ENCODE measurements at regions not wholly inside any gene's neighbourhood (a gene's known extent, or its start where the extent isn't known, plus 50 kb on each side); places are given as distances from the start of the nearest gene placed in this dataset.

GRCh38 chr1:189336115-189337100 lies 1141.3 kb downstream of the BRINP3 start:
- Histone ChIP-seq H3K36me3 (ENCODE audit: insufficient read depth, low read length) (no peaks in the 10 kb centered on the region), H3K27me3 (ENCODE audit: control insufficient read depth, insufficient read depth, low read length) (no peaks in the 10 kb centered on the region), H3K9me3 (replicated peaks; ENCODE audit: low read length) (peaks cover 4% of the 10 kb centered on the region), H3K9ac (ENCODE audit: low read depth, low read length) (no peak overlapping the region), H3K4me1 (ENCODE audit: control insufficient read depth, insufficient read depth, low read length) (no peaks in the 10 kb centered on the region), H3K4me2 (ENCODE audit: low read length) (no peak overlapping the region), H3K4me3 (ENCODE audit: low read length) (no peak overlapping the region)

GRCh38 chr1:189349607-189350006 lies 1128.1 kb downstream of the BRINP3 start:
- no peaks in the 10 kb centered on the region for H3K9me3 ChIP-seq (replicated peaks; ENCODE audit: low read length)

GRCh38 chr1:189350983-189351616 lies 1126.6 kb downstream of the BRINP3 start:
- no peak overlapping the region for H3K4me2 ChIP-seq (ENCODE audit: low read length)
- no peak overlapping the region for H3K4me3 ChIP-seq (ENCODE audit: low read length)
- H3K36me3 ChIP-seq (ENCODE audit: insufficient read depth, low read length): no peaks in the 10 kb centered on the region
- no peaks in the 10 kb centered on the region for H3K9me3 ChIP-seq (replicated peaks; ENCODE audit: low read length)
- H3K4me1 ChIP-seq (ENCODE audit: control insufficient read depth, insufficient read depth, low read length): no peaks in the 10 kb centered on the region
- no peak overlapping the region for H3K9ac ChIP-seq (ENCODE audit: low read depth, low read length)
- H3K27me3 ChIP-seq (ENCODE audit: control insufficient read depth, insufficient read depth, low read length): no peaks in the 10 kb centered on the region

More at GRCh38 chr1:189349607-189350006, 1128.1 kb downstream of the BRINP3 start:
- no peak overlapping the region for H3K4me2 ChIP-seq (ENCODE audit: low read length)
- H3K4me1 ChIP-seq (ENCODE audit: control insufficient read depth, insufficient read depth, low read length): no peaks in the 10 kb centered on the region
- H3K4me3 ChIP-seq (ENCODE audit: low read length): no peak overlapping the region
- no peaks in the 10 kb centered on the region for H3K36me3 ChIP-seq (ENCODE audit: insufficient read depth, low read length)
- H3K9ac ChIP-seq (ENCODE audit: low read depth, low read length): no peak overlapping the region
- no peaks in the 10 kb centered on the region for H3K27me3 ChIP-seq (ENCODE audit: control insufficient read depth, insufficient read depth, low read length)

- no peak overlapping the region for H3K9ac ChIP-seq (ENCODE audit: low read depth, low read length)
- no peaks in the 10 kb centered on the region for H3K4me1 ChIP-seq (ENCODE audit: control insufficient read depth, insufficient read depth, low read length)
- no peaks in the 10 kb centered on the region for H3K27me3 ChIP-seq (ENCODE audit: control insufficient read depth, insufficient read depth, low read length)
- no peaks in the 10 kb centered on the region for H3K9me3 ChIP-seq (replicated peaks; ENCODE audit: low read length)
- no peaks in the 10 kb centered on the region for H3K36me3 ChIP-seq (ENCODE audit: insufficient read depth, low read length)
- no peak overlapping the region for H3K4me2 ChIP-seq (ENCODE audit: low read length)
- no peak overlapping the region for H3K4me3 ChIP-seq (ENCODE audit: low read length)
Observed at GRCh38 chr1:189351960-189352359, 1125.7 kb downstream of the BRINP3 start.

GRCh38 chr1:189356206-189356605 lies 1121.5 kb downstream of the BRINP3 start:
- Histone ChIP-seq H3K9me3 (replicated peaks; ENCODE audit: low read length) (no peaks in the 10 kb centered on the region), H3K4me3 (ENCODE audit: low read length) (no peak overlapping the region), H3K27me3 (ENCODE audit: control insufficient read depth, insufficient read depth, low read length) (no peaks in the 10 kb centered on the region), H3K4me1 (ENCODE audit: control insufficient read depth, insufficient read depth, low read length) (no peaks in the 10 kb centered on the region), H3K4me2 (ENCODE audit: low read length) (no peak overlapping the region), H3K36me3 (ENCODE audit: insufficient read depth, low read length) (no peaks in the 10 kb centered on the region), H3K9ac (ENCODE audit: low read depth, low read length) (no peak overlapping the region)

- Histone ChIP-seq H3K9me3 (replicated peaks; ENCODE audit: low read length) (no peaks in the 10 kb centered on the region), H3K4me1 (ENCODE audit: control insufficient read depth, insufficient read depth, low read length) (no peaks in the 10 kb centered on the region), H3K4me3 (ENCODE audit: low read length) (no peak overlapping the region), H3K4me2 (ENCODE audit: low read length) (no peak overlapping the region), H3K9ac (ENCODE audit: low read depth, low read length) (no peak overlapping the region), H3K27me3 (ENCODE audit: control insufficient read depth, insufficient read depth, low read length) (no peaks in the 10 kb centered on the region), H3K36me3 (ENCODE audit: insufficient read depth, low read length) (no peaks in the 10 kb centered on the region)
Observed at GRCh38 chr1:189357317-189357716, 1120.3 kb downstream of the BRINP3 start.

- H3K4me2 ChIP-seq (ENCODE audit: low read length): no peak overlapping the region
- H3K4me1 ChIP-seq (ENCODE audit: control insufficient read depth, insufficient read depth, low read length): no peaks in the 10 kb centered on the region
- H3K9ac ChIP-seq (ENCODE audit: low read depth, low read length): no peak overlapping the region
- H3K9me3 ChIP-seq (replicated peaks; ENCODE audit: low read length): no peaks in the 10 kb centered on the region
- no peaks in the 10 kb centered on the region for H3K27me3 ChIP-seq (ENCODE audit: control insufficient read depth, insufficient read depth, low read length)
- no peaks in the 10 kb centered on the region for H3K36me3 ChIP-seq (ENCODE audit: insufficient read depth, low read length)
- H3K4me3 ChIP-seq (ENCODE audit: low read length): no peak overlapping the region
Observed at GRCh38 chr1:189369612-189370011, 1108.1 kb downstream of the BRINP3 start.

GRCh38 chr1:189374816-189375215 lies 1102.8 kb downstream of the BRINP3 start:
- H3K9ac ChIP-seq (ENCODE audit: low read depth, low read length): no peak overlapping the region
- H3K4me3 ChIP-seq (ENCODE audit: low read length): no peak overlapping the region
- no peaks in the 10 kb centered on the region for H3K36me3 ChIP-seq (ENCODE audit: insufficient read depth, low read length)
- no peaks in the 10 kb centered on the region for H3K27me3 ChIP-seq (ENCODE audit: control insufficient read depth, insufficient read depth, low read length)
- no peak overlapping the region for H3K4me2 ChIP-seq (ENCODE audit: low read length)
- H3K9me3 ChIP-seq (replicated peaks; ENCODE audit: low read length): no peaks in the 10 kb centered on the region
- H3K4me1 ChIP-seq (ENCODE audit: control insufficient read depth, insufficient read depth, low read length): no peaks in the 10 kb centered on the region

GRCh38 chr1:189405419-189405818 lies 1072.2 kb downstream of the BRINP3 start:
- Histone ChIP-seq H3K9ac (ENCODE audit: low read depth, low read length) (no peak overlapping the region), H3K9me3 (replicated peaks; ENCODE audit: low read length) (no peaks in the 10 kb centered on the region), H3K4me3 (ENCODE audit: low read length) (no peak overlapping the region), H3K36me3 (ENCODE audit: insufficient read depth, low read length) (no peaks in the 10 kb centered on the region), H3K4me1 (ENCODE audit: control insufficient read depth, insufficient read depth, low read length) (no peaks in the 10 kb centered on the region), H3K27me3 (ENCODE audit: control insufficient read depth, insufficient read depth, low read length) (no peaks in the 10 kb centered on the region), H3K4me2 (ENCODE audit: low read length) (no peak overlapping the region)

GRCh38 chr1:189409774-189410173 lies 1067.9 kb downstream of the BRINP3 start:
- Histone ChIP-seq H3K4me2 (ENCODE audit: low read length) (no peak overlapping the region), H3K36me3 (ENCODE audit: insufficient read depth, low read length) (no peaks in the 10 kb centered on the region), H3K9ac (ENCODE audit: low read depth, low read length) (no peak overlapping the region), H3K9me3 (replicated peaks; ENCODE audit: low read length) (no peaks in the 10 kb centered on the region), H3K4me3 (ENCODE audit: low read length) (no peak overlapping the region), H3K4me1 (ENCODE audit: control insufficient read depth, insufficient read depth, low read length) (no peaks in the 10 kb centered on the region), H3K27me3 (ENCODE audit: control insufficient read depth, insufficient read depth, low read length) (no peaks in the 10 kb centered on the region)

GRCh38 chr1:189424746-189425331 lies 1052.8 kb downstream of the BRINP3 start:
- Histone ChIP-seq H3K9ac (ENCODE audit: low read depth, low read length) (no peak overlapping the region), H3K9me3 (replicated peaks; ENCODE audit: low read length) (no peaks in the 10 kb centered on the region), H3K4me1 (ENCODE audit: control insufficient read depth, insufficient read depth, low read length) (no peaks in the 10 kb centered on the region), H3K4me2 (ENCODE audit: low read length) (no peak overlapping the region), H3K4me3 (ENCODE audit: low read length) (no peak overlapping the region), H3K36me3 (ENCODE audit: insufficient read depth, low read length) (no peaks in the 10 kb centered on the region), H3K27me3 (ENCODE audit: control insufficient read depth, insufficient read depth, low read length) (no peaks in the 10 kb centered on the region)
